ENCODE measurements at regions not wholly inside any gene's neighbourhood (a gene's known extent, or its start where the extent isn't known, plus 50 kb on each side); places are given as distances from the start of the nearest gene placed in this dataset.

DNA sequence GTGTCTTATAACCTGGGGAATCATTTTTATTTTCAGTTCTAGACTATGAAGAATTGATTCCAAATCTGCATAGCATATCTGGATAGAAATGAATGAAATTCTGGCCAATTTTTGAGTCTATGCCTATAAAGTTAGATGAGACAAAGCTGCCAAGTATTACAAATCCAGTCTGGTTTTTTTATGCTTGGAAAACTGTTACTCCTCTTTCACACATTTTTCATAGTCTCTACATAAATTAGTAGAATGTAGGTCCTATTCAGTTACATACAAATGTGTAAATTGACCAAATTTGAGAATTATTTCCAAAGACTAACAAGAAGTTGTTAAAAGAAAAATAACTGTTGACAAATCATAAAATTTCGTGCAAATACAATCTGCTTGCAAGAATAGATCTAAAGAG, 1505.2 kb downstream of the AMY1C start:
- WGBS (ENCODE audit: low lambda C conversion rate), result 0% methylated on average over 1 of the region's 1 CpG
- intact Hi-C loops (cut with micrococcal nuclease; ENCODE audit: unreplicated experiment) (no loop called here), in situ Hi-C loops (cut with HindIII; ENCODE audit: extremely low pct_ligation_motif_present, low pct_unique_long_range_greater_than_20kb) (no loop called here)
- CTCF ChIA-PET (ENCODE audit: low intra/inter-chr PET ratio, low total read pairs), result no interaction called here
- Histone ChIP-seq H4K20me1 (ENCODE audit: insufficient read depth, low read length) (no peaks in the 10 kb centered on the region), H3K9ac (ENCODE audit: insufficient read depth, low read depth, low read length) (no peak overlapping the region), H2AFZ (ENCODE audit: low read length) (no peak overlapping the region), H3K36me3 (replicated peaks in 1 of 2; ENCODE audit: control insufficient read depth in 1 of 2, insufficient read depth in 2 of 2, low read length in 2 of 2) (no peaks in the 10 kb centered on the region), H3K27ac (ENCODE audit: extremely low read length, insufficient read depth, low read length) (no peak overlapping the region), H3K4me2 (ENCODE audit: low read depth, low read length) (no peak overlapping the region), H3K27me3 (ENCODE audit: control insufficient read depth in 1 of 2, insufficient read depth in 2 of 2, low read length in 2 of 2) (no peaks in the 10 kb centered on the region), H3K79me2 (ENCODE audit: insufficient read depth, low read length) (no peaks in the 10 kb centered on the region), H3K4me1 (ENCODE audit: insufficient read depth, low read length) (no peaks in the 10 kb centered on the region), H3K4me3 (replicated peaks in 1 of 3; ENCODE audit: insufficient read depth in 1 of 3, low read depth in 2 of 3, low read length in 3 of 3) (no peak overlapping the region), H3K9me3 (ENCODE audit: low read length) (peaks cover 8% of the 10 kb centered on the region)
- ATAC-seq (no peak), FAIRE-seq (no peak), DNase-seq (ENCODE audit: low spot score) (no peak)
- no TSS peak for BruUV-seq (replicated peaks)
- TF ChIP-seq ZNF614 (CRISPR knock-in tag; IDR thresholded peaks at IDR 0.05; ENCODE audit: borderline replicate concordance), result no peak
- no peak for TF ChIP-seq ZNF503 (CRISPR knock-in tag; IDR thresholded peaks at IDR 0.05)
- no peak for TF ChIP-seq RFX3 (CRISPR knock-in tag; IDR thresholded peaks at IDR 0.05)
- POLR2A ChIA-PET, result no interaction called here

DNA sequence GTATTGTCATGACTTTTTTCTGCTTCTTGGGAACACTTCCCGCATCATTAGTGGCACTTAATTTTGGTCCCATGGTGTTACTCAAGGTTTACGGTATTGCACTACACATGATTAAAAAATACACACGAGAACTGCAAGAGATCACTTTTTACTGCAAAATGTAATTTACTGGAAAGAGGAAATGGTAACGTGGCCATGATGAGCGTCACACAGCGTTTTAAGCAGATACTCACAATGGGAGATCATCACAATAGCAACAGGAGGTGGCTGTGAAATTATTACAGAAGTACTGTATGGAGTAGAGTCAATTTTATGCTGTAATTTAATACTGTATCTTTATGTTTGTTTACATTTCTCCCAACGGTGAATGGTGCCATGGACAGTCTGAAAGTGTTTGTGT, 1510.3 kb downstream of the AMY1C start:
- CTCF ChIA-PET (ENCODE audit: low intra/inter-chr PET ratio, low total read pairs), result no interaction called here

More for the DNA sequence above, 1510.3 kb downstream of the AMY1C start:
- no peak overlapping the region for H2AFZ ChIP-seq (ENCODE audit: low read length)
- H3K4me3 ChIP-seq (replicated peaks in 1 of 3; ENCODE audit: insufficient read depth in 1 of 3, low read depth in 2 of 3, low read length in 3 of 3), result no peak overlapping the region
- 8% methylated on average over 7 of the region's 7 CpGs for WGBS (ENCODE audit: low lambda C conversion rate)
- no peak overlapping the region for H3K4me2 ChIP-seq (ENCODE audit: low read depth, low read length)
- FAIRE-seq (no peak), DNase-seq (ENCODE audit: low spot score) (no peak), ATAC-seq (no peak)
- no peak overlapping the region for H3K27ac ChIP-seq (ENCODE audit: extremely low read length, insufficient read depth, low read length)
- BruUV-seq (replicated peaks), result no TSS peak
- in situ Hi-C loops (cut with HindIII; ENCODE audit: extremely low pct_ligation_motif_present, low pct_unique_long_range_greater_than_20kb), result no loop called here
- peaks cover 5% of the 10 kb centered on the region for H3K9me3 ChIP-seq (ENCODE audit: low read length)
- TF ChIP-seq GPN1 (CRISPR knock-in tag; IDR thresholded peaks at IDR 0.05; ENCODE audit: borderline replicate concordance), result no peak
- TF ChIP-seq, protein P1, sequence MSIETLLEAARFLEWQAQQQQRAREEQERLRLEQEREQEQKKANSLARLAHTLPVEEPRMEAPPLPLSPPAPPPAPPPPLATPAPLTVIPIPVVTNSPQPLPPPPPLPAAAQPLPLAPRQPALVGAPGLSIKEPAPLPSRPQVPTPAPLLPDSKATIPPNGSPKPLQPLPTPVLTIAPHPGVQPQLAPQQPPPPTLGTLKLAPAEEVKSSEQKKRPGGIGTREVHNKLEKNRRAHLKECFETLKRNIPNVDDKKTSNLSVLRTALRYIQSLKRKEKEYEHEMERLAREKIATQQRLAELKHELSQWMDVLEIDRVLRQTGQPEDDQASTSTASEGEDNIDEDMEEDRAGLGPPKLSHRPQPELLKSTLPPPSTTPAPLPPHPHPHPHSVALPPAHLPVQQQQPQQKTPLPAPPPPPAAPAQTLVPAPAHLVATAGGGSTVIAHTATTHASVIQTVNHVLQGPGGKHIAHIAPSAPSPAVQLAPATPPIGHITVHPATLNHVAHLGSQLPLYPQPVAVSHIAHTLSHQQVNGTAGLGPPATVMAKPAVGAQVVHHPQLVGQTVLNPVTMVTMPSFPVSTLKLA (IDR thresholded peaks at IDR 0.05), result no peak
- TF ChIP-seq, protein P2, sequence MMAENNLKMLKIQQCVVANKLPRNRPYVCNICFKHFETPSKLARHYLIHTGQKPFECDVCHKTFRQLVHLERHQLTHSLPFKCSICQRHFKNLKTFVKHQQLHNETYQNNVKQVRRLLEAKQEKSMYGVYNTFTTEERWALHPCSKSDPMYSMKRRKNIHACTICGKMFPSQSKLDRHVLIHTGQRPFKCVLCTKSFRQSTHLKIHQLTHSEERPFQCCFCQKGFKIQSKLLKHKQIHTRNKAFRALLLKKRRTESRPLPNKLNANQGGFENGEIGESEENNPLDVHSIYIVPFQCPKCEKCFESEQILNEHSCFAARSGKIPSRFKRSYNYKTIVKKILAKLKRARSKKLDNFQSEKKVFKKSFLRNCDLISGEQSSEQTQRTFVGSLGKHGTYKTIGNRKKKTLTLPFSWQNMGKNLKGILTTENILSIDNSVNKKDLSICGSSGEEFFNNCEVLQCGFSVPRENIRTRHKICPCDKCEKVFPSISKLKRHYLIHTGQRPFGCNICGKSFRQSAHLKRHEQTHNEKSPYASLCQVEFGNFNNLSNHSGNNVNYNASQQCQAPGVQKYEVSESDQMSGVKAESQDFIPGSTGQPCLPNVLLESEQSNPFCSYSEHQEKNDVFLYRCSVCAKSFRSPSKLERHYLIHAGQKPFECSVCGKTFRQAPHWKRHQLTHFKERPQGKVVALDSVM (CRISPR knock-in tag; IDR thresholded peaks at IDR 0.05), result no peak
- no peaks in the 10 kb centered on the region for H3K36me3 ChIP-seq (replicated peaks in 1 of 2; ENCODE audit: control insufficient read depth in 1 of 2, insufficient read depth in 2 of 2, low read length in 2 of 2)
- no peaks in the 10 kb centered on the region for H3K79me2 ChIP-seq (ENCODE audit: insufficient read depth, low read length)
- POLR2A ChIA-PET, result no interaction called here
- no peaks in the 10 kb centered on the region for H3K27me3 ChIP-seq (ENCODE audit: control insufficient read depth in 1 of 2, insufficient read depth in 2 of 2, low read length in 2 of 2)
- H4K20me1 ChIP-seq (ENCODE audit: insufficient read depth, low read length), result no peaks in the 10 kb centered on the region
- intact Hi-C loops (cut with micrococcal nuclease; ENCODE audit: unreplicated experiment), result no loop called here
- H3K9ac ChIP-seq (ENCODE audit: insufficient read depth, low read depth, low read length), result no peak overlapping the region
- no peaks in the 10 kb centered on the region for H3K4me1 ChIP-seq (ENCODE audit: insufficient read depth, low read length)
